IPS-18c (cell line): ENCODE measurements at regions not wholly inside any gene's neighbourhood (a gene's known extent, or its start where the extent isn't known, plus 50 kb on each side); places are given as distances from the start of the nearest gene placed in this dataset.

Source experiments
- H3K4me3 ChIP-seq: 2 replicates; pipeline ENCODE4 v1.7.0; 2013; ENCODE audit warnings: low read depth, mild to moderate bottlenecking, low read length, moderate library complexity; ENCODE audit not compliant: insufficient read depth
- H3K9me3 ChIP-seq: one replicate; pipeline ENCODE4 v1.6.1; 2013; ENCODE audit warnings: mild to moderate bottlenecking, low read length, moderate library complexity; ENCODE audit not compliant: control insufficient read depth, insufficient read depth

DNA sequence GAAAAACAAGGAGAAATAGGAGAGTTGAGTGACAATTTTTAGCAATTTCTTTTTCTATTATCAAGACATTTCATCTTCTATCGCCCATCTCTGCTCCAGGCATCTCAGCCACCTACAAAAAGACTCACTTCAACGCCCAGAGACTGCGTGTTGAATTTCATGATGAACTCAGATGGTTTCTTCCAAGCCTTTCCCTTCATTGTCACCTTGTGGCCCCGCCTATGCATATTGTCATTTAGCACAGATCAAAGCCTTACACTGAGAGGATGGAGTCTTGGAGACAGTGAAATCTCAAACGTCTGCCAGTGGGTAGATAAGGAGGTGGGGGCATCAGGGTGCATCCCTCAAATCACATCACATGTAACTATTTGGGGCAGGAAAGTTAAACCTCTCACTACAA lies 319.4 kb downstream of the SIPA1L2 start:
- H3K9me3 ChIP-seq = no peaks in the 10 kb centered on the region
- H3K4me3 ChIP-seq = no peak overlapping the region

DNA sequence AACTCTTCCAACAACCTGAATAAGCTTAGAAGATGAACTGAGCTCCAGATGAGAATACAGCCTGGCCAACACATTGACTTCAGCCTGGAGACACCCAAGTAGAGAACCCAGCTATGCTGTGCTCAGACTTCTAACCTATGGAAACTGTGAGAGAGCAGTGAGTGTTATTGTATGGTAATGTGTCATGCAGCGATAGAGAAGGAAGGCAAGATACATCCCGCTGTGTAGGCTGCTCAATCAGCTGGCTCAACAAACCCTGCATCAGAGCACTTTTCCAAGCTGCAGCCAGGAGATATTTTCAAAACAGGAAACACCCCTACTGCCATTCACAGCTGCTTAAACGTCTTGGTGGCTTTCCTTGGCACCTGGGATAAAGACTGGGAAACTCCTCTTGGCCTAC lies 321.3 kb downstream of the SIPA1L2 start:
- Histone ChIP-seq H3K9me3 (no peaks in the 10 kb centered on the region), H3K4me3 (no peak overlapping the region)

DNA sequence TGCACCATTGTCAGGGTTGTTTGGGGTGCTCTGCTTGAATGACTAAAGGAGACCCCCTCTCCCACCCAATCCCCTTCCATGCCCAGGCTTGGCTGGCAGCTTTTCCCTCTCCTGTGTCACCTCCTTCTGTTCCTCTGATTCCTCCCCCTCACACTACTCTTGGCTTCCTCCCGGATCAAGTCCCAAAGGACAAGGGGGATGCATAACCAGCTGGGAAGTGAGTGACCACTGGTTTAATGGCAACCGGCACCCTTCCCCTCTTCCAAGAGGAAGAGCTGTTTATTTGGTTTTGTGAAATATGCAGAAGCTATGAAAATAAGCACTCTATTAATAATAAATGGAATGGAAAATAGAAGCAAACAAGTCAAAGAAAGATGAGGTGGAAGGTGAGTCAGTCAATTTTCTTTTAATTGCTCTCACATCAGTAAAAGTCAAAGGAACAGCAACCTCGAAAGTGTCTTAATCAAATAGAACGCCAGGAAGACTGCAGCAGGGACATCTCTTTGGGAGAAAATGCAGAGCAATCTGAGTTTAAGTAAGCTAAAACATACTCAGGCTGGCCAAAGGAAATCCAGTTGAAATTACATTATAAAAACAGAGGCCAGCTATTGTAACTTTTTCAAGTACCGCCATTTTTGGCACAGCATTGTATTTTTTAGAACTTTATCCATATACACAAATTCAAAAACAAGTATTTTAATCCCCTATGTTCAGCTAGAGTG lies 322.5 kb downstream of the SIPA1L2 start:
- Histone ChIP-seq H3K9me3 (no peaks in the 10 kb centered on the region), H3K4me3 (no peak overlapping the region)

DNA sequence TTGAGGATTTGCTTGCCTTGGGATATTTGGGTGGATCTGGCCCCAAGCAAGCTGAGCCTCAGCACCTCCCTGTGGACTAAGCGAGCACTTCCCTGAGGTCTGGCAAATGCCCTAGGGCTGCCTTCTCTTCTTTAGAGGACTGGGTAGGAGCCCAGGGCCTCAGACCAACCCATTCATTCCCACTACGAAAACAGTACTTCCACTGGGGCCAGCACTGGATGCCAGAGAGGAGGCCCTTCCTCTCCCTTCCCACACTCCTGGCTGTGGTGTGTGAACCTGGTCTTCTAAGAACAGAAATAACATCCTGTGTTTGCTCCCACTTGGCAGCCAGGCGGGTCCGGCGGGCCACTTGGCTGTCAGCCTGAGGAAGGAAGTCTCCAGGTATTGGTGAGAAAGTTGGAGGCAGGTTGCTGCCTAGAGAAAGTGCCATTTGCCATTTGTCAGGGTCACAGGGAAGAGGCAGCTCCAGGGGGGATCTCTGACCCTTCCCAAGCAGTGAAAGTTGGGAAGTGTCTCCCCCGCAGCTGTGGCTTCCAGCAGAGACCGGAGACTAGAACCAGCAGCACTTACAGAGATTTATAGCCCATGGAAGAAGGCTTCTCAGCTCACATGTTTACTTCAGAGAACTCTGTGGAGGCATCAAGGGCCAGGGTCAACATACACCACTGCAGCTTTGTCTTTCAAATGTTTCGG lies 323.5 kb downstream of the SIPA1L2 start:
- H3K9me3 ChIP-seq = no peaks in the 10 kb centered on the region
- H3K4me3 ChIP-seq = no peak overlapping the region

- Histone ChIP-seq H3K9me3 (no peaks in the 10 kb centered on the region), H3K4me3 (no peak overlapping the region)
Measured at GRCh38 chr1:232305050-232305449, 324.9 kb downstream of the SIPA1L2 start.

- no peaks in the 10 kb centered on the region for H3K9me3 ChIP-seq
Measured at GRCh38 chr1:232303222-232303620, 326.7 kb downstream of the SIPA1L2 start.

GRCh38 chr1:232302376-232303221 lies 327.3 kb downstream of the SIPA1L2 start:
- H3K4me3 ChIP-seq = no peak overlapping the region
- H3K9me3 ChIP-seq = no peaks in the 10 kb centered on the region

More at GRCh38 chr1:232303222-232303620, 326.7 kb downstream of the SIPA1L2 start:
- no peak overlapping the region for H3K4me3 ChIP-seq

DNA sequence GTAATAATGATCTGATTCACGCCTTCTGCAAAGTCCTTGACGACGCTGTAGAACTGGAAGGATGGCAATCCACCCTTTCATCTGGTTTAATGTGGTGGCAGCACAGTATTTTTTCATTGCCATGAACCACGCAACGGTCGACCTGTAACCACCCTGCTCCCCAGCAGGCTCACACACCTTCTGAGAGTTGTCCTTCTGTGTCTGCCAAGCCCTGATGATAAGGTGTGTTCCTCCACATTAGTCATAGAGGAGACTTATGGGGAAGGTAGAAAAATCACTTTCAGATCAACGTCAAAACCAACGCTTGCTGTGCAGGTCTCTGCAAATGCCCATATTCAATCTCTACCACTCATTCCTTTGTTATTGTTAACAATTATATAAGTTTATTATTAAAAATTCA lies 328.7 kb downstream of the SIPA1L2 start:
- Histone ChIP-seq H3K4me3 (no peak overlapping the region), H3K9me3 (no peaks in the 10 kb centered on the region)

DNA sequence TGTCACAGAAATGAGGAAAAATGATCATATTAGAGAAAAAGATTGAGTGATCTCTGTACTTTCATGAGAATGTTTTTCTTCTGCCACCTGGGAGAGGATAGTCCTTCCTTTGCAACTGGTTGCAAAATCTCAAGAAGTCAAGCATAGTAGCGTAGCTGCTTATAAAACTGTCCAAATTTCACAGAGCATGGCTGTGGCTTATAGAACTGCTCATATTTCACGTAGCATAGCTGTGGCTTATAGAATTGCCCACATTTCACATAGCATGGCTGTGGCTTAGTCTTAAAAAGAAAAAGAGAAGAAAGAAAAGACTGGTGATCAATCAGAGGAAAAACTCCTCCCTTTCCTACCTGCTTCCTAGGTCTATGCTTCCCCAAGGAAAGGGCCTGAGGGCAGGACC lies 329.5 kb downstream of the SIPA1L2 start:
- Histone ChIP-seq H3K4me3 (no peak overlapping the region), H3K9me3 (no peaks in the 10 kb centered on the region)

DNA sequence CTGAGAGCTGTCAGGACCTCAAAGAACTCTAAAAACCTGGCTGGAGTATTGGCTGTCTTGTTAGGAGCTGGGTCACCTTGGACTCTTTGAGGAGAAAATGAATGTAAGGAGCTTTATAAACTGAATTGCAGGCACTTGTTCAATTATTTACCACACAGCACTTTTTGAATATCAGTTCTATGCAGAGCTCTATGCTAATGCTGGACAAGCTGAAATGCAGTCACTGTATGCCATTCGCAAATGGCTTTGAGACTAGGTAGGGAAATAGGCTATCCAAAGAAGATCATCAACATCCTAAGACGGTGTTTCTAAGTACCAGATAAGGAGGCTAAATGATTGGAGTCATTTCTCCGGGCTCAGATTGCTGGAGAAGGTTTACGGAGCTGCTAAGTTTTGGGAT lies 333.5 kb downstream of the SIPA1L2 start:
- Histone ChIP-seq H3K9me3 (peaks cover 3% of the 10 kb centered on the region), H3K4me3 (no peak overlapping the region)

- H3K9me3 ChIP-seq = peaks cover 3% of the 10 kb centered on the region
- no peak overlapping the region for H3K4me3 ChIP-seq
Measured at GRCh38 chr1:232293361-232293760, 336.6 kb downstream of the SIPA1L2 start.

- Histone ChIP-seq H3K4me3 (no peak overlapping the region), H3K9me3 (peaks cover 3% of the 10 kb centered on the region)
Measured at GRCh38 chr1:232292818-232293217, 337.1 kb downstream of the SIPA1L2 start.

DNA sequence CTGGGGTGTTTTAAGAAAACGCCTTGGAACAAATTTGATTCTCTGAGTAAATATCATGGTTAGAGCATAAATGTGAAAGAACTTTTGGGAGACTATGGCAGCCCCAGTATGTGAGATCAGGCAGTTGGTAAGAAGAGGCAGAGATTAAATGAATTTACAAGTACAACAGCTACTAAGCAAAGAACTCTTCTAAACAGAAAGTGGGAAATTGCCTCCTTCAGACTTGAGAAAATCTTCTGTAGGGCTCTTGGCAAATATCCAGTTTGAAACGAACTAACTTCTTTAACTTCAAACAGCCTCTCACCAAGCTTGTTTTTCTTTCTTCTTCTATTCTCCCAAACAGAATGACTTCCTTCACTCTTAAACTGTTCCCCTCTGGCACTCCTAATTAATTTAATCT lies 337.7 kb downstream of the SIPA1L2 start:
- H3K9me3 ChIP-seq = peaks cover 3% of the 10 kb centered on the region
- H3K4me3 ChIP-seq = no peak overlapping the region

GRCh38 chr1:232291681-232292080 lies 338.3 kb downstream of the SIPA1L2 start:
- Histone ChIP-seq H3K9me3 (peaks cover 3% of the 10 kb centered on the region), H3K4me3 (no peak overlapping the region)

GRCh38 chr1:232291261-232291660 lies 338.7 kb downstream of the SIPA1L2 start:
- H3K4me3 ChIP-seq = no peak overlapping the region
- H3K9me3 ChIP-seq = peaks cover 3% of the 10 kb centered on the region

DNA sequence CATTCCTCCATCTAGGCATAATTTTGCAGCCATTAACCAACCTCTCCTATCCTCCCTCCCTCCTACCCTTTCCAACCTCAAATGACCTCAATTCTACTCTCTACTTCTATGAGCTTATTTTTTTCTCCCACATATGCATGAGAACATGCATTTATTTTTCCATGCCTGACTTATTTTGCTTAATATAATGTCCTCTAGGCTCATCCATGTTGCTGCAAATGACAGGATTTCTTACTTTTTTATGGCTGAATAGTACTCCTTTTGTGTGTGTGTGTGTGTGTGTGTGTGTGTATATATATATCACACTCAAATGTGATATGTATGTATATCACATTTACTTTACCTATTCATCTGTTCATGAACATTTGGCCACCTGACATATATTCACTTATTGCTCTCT lies 339.4 kb downstream of the SIPA1L2 start:
- Histone ChIP-seq H3K4me3 (no peak overlapping the region), H3K9me3 (peaks cover 3% of the 10 kb centered on the region)

- Histone ChIP-seq H3K4me3 (no peak overlapping the region), H3K9me3 (peaks cover 2% of the 10 kb centered on the region)
Measured at GRCh38 chr1:232287676-232288569, 342.0 kb downstream of the SIPA1L2 start.
